Middle frontal gyrus (tissue), 1 donor: ENCODE measurements at regions not wholly inside any gene's neighbourhood (a gene's known extent, or its start where the extent isn't known, plus 50 kb on each side); places are given as distances from the start of the nearest gene placed in this dataset.
"Not testable (repeated sequence)": the region's sequence is repeated elsewhere in the genome, so short reads cannot be mapped to it uniquely, and the experiment has no call there.

Source experiments
- DNase-seq: peaks from one replicate; pipeline ENCODE4 v3.0.0-alpha.2; 2015; ENCODE audit warnings: low spot score; ENCODE audit errors: extremely low spot score

DNA sequence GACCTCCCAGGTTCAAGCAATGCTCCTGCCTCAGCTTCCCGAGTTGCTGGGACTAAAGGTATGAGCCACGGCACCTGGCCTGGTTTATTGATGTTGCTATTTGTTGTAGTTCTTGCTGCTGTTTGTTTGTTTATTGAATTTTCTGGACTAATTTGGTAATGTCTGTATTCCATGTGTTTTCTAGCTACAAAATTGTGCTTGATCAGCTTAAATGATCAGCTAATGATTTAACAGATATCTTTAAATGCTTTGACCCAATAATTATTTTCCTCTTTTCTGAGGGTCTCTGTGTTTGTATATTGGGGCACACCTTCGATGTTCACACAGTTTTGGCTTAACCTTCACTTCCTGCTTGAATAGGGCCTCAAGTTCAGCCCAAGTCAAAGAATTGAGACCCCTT is 488.1 kb upstream of the HTR2C start:
- DNase-seq: no peak

GRCh38 chrX:114087543-114087942 is 496.3 kb upstream of the HTR2C start:
- no peak for DNase-seq

GRCh38 chrX:114077773-114078172 is 506.1 kb upstream of the HTR2C start:
- no peak for DNase-seq

GRCh38 chrX:114075073-114075673 is 508.7 kb upstream of the HTR2C start:
- no peak for DNase-seq

GRCh38 chrX:114073926-114074325 is 510.0 kb upstream of the HTR2C start:
- DNase-seq: no peak

DNA sequence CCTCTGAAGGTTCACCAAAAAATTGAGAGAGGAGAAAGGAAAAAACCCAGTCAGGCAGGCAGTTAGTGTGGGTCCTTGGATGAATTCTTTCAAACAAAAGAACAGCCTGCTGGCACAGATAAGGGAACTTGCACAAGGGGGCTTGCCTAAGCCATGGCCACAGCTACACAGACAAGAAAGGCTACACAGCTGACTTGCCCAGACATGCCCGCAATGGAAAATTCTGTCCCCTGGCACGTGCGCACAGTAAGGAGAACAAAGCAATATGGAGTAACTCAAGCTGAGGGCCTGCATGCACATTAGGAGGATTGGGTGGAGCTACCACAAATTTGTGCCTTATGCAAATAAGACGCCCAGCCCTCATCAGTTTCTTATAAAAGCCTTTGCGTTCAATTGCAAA is 512.5 kb upstream of the HTR2C start:
- DNase-seq: no peak

DNA sequence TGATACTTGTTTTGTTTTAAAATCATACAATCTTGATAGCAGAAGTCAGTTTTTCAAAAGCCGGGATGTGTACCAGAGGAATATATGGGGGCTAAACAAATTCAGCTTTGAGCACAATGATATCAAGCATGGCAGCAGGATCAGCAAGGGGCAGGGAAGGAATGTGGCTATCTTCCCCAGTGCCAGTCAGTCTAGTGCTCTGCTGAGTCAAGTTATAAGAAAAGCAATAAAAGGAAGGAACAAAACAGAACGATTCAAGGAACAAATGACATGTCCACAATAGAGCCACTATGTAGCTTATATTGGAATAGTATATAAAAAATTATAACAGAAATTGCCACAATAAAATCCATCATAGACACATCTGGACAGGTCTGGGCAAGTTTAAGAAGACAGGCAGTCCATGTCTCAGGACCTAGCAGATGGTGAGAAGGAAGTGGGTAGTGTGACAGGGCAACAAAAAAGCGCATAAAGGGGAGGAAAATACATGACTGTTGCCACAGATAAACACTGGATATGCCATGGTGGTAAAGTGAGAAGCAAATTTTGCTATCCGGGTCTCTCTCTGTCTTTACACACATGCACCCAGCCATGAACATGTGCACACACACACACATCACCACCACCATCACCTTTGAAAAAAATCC is 518.2 kb upstream of the HTR2C start:
- no peak for DNase-seq

- DNase-seq: no peak
Observed at GRCh38 chrX:114061226-114061625, 522.7 kb upstream of the HTR2C start.

DNA sequence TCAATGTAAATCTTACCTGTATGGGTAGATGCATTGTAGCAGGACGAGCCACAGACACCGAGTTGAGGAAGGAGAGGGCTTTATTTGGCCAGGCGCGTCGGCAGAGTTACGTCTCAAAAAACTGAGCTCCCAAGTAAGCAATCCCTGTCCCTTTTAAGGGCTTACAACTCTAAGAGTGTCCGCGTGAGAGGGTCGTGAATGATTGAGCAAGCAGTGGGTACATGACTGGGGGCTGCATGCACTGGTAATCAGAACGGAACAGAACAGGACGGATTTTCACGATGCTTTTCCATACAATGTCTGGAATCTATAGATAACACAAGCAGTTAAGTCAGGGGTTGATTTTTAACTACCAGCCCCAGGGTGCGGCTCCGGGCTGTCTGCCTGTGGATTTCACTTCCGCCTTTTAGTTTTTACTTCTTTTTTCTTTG is 524.9 kb upstream of the HTR2C start:
- no peak for DNase-seq

- not testable (repeated sequence) for DNase-seq
Observed at GRCh38 chrX:114057422-114057821, 526.5 kb upstream of the HTR2C start.

GRCh38 chrX:114051667-114052315 is 532.1 kb upstream of the HTR2C start:
- DNase-seq: no peak

DNA sequence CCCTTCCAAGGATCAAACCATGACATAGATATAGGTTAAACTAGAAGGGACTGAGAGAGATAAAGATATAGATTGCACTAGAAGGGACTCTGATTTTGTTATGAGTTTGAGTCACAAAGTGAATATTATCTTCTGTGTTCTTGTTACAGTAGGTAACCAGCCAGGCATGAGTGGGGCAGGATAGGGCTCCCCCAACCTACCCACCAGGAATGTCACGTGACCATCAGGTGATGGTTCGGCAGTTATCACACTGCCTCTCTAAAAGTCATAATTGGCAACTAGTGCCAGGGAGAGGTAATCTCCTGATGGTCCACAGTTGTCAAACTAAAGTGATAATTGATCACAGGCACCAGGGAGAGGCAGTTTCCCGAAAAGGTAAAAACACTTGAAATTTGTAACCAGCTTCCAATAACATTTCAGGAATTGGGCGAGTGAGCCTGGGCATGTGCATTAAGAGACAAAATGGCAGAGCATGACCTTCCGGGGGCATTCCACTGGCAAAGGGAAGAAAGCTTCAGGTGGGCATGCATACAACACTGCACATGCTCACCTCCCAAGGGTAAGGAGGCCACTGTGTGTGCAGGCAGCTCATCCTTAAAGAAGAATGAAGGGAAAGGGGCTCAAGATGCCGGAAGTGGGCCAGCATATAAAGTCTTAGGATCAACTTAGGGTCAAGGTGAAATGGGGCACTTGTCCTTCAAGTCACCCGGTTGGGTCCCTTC is 533.6 kb upstream of the HTR2C start:
- no peak for DNase-seq

DNA sequence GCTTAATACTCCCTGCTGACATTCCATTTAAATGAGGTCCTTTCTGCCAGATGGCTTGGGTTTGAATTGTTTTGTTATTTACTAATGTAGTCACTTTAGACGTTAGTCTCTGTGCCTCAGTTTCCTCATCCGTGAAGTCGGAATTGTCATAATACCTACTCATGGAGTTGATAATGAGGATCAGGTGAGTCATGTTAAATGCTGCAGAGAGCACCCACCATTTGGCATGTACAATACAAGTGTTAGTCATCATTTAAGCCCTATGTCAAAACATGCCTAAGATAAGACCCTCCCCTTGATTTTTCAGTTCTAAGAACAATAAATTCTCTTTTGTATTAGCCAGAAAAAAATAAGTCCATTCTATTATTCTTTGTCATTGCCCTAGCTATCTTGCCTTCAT is 534.8 kb upstream of the HTR2C start:
- no peak for DNase-seq

DNA sequence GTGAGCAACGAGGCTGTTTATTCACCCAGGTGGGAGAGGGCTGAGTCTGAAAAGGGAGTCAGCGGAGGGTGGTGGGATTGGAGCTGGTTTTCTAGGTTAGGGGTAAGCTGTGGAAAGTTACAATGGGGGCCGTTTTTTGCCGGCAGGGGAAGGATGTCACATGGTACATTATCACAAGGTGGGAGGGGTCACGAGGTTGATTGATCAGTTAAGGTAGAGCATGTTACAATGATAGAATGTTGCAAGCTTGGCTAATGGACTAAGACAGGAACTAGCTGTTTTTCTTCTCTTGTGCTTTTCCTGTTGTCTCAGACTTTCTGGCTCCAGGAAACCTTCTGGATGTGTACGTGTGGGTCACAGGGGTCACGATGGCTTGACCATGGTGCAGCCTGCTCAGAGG is 536.3 kb upstream of the HTR2C start:
- no peak for DNase-seq

- no peak for DNase-seq
Observed at GRCh38 chrX:114046695-114047279, 537.1 kb upstream of the HTR2C start.

DNA sequence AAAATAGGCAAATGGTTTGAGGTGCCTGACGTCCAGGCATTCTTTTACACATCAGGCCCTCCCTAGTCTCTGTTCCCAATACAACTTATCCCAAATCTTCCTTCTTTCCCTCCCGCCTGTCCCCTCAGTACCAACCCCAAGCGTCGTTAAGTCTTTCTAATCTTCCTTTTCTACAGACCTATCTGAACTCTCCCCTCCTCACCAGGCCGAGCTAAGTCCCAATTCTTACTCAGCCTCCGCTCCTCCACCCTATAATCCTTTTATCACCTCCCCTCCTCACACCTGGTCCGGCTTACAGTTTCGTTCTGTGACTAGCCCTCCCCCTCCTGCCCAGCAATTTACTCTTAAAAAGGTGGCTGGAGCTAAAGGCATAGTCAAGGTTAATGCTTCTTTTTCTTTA is 542.4 kb upstream of the HTR2C start:
- DNase-seq: not testable (repeated sequence)

DNA sequence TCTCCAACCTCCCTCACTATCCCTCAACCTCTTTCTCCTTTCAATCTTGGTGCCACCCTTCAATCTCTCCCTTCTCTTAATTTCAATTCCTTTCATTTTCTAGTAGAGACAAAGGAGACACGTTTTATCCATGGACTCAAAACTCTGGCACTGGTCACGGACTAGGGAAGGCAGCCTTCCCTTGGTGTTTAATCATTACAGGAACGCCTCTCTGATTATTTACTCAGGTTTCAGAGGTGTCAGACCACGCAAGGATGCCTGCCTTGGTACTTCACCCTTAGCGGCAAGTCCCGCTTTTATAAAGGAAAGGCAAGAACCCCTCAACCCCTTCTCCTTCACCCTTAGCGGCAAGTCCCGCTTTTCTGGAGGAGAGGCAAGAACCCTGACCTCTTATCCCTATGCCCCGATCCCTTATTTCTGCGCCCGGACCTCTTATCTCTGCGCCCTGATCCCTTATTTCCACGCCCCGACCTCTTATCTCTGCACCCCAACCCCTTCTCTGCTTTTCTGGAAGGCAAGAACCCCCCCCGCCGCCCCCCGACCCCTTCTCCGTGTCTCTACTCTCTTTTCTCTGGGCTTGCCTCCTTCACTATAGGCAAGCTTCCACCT is 543.1 kb upstream of the HTR2C start:
- DNase-seq: not testable (repeated sequence)

GRCh38 chrX:114040111-114040510 is 543.8 kb upstream of the HTR2C start:
- not testable (repeated sequence) for DNase-seq

GRCh38 chrX:114038358-114038757 is 545.5 kb upstream of the HTR2C start:
- no peak for DNase-seq

- DNase-seq: no peak
Observed at GRCh38 chrX:114037515-114037914, 546.4 kb upstream of the HTR2C start.

GRCh38 chrX:114028907-114029662 is 554.8 kb upstream of the HTR2C start:
- no peak for DNase-seq
